Adrenal gland (tissue), 9 donors: ENCODE measurements at regions not wholly inside any gene's neighbourhood (a gene's known extent, or its start where the extent isn't known, plus 50 kb on each side); places are given as distances from the start of the nearest gene placed in this dataset.

Experiments used
- DNase-seq, 7 donors: peaks; one replicate each; pipeline ENCODE4 v3.0.0-alpha.2; 2019 to 2020
- H3K27ac ChIP-seq, 5 donors: fragments of 200-600 bp; sonication (generic) in 4 of 5; 1 replicate in 3 of 5; 2 replicates in 2 of 5; pipeline versions ENCODE4 v1.5.1 to v1.8.0; 2016 to 2020; ENCODE audit warnings: mild to moderate bottlenecking in 1 of 5
- H3K27me3 ChIP-seq: fragments of 200-600 bp; 2 replicates; pipeline ENCODE4 v1.8.0; 2021
- H3K36me3 ChIP-seq, 2 donors: fragments of 200-600 bp; replicated peaks in 1 of 2; 1 replicate in 1 of 2; 2 replicates in 1 of 2; pipeline versions ENCODE4 v1.5.1 to v1.8.0; 2018 to 2022
- H3K4me1 ChIP-seq, 2 donors: fragments of 200-600 bp; replicated peaks in 1 of 2; 1 replicate in 1 of 2; 2 replicates in 1 of 2; pipeline versions ENCODE4 v1.5.1 to v1.8.0; 2018 to 2021
- H3K4me3 ChIP-seq, 4 donors: fragments of 200-600 bp; sonication (generic) in 3 of 4; one replicate each; pipeline ENCODE4 v1.5.1; 2016 to 2018
- H3K9me3 ChIP-seq, 3 donors: fragments of 200-600 bp; sonication (generic) in 1 of 3; replicated peaks in 1 of 3; 1 replicate in 2 of 3; 2 replicates in 1 of 3; pipeline versions ENCODE4 v1.5.1 to v1.8.0; 2016 to 2021
- CTCF ChIP-seq, 6 experiments: fragments of 450-650 bp in 4 of 6; fragments of 200-600 bp in 2 of 6; sonication (generic) in 1 of 6; IDR thresholded peaks; 1 replicate in 5 of 6; 2 replicates in 1 of 6; pipeline versions ENCODE4 v1.5.1 to v1.8.0; 2016 to 2021; ENCODE audit warnings: antibody characterized with exemption in 6 of 6, mild to moderate bottlenecking in 2 of 6, moderate library complexity in 1 of 6
- POLR2A ChIP-seq, 2 donors: fragments of 450-650 bp; IDR thresholded peaks; one replicate each; pipeline ENCODE4 v1.6.1; 2017; ENCODE audit warnings: antibody characterized with exemption in 2 of 2, mild to moderate bottlenecking in 2 of 2, moderate library complexity in 1 of 2
- WGBS, 4 donors: extraction: QIAGEN DNeasy Blood & Tissue Kit in 2 of 4; methylation state at CpG; one replicate each; pipeline versions ENCODE4 v1.1.5 to v1.1.7; 2013 to 2017; 5-methylcytosine and 5-hydroxymethylcytosine counted together
- intact Hi-C, 2 donors: fragments of 100-400 bp; cut with DNase I; formaldehyde crosslinking; loops; one replicate each; pipeline versions ENCODE4 v1.14.1 to v1.15.0; 2022 to 2023
- donor health status: healthy with polysubstance abuse.
- donor health status: Bipolar disorder and iron deficiency.
- donor health status: DM: yes; HTN: yes; CAD: no.
- donor health status: DM: no; HTN: no; CAD: no.
- donor health status: DM: no; HTN: no; CAD: no.

GRCh38 chr5:118029807-118030206 lies 958.5 kb downstream of the DTWD2 start:
- TF ChIP-seq CTCF (IDR thresholded peaks at IDR 0.05) (no peak), POLR2A (IDR thresholded peaks at IDR 0.05) (no peak)
- H3K9me3 ChIP-seq = no peaks in the 10 kb centered on the region
- H3K4me1 ChIP-seq = no peaks in the 10 kb centered on the region
- H3K27ac ChIP-seq = no peak overlapping the region
- H3K27me3 ChIP-seq = no peaks in the 10 kb centered on the region
- no peak for DNase-seq
- intact Hi-C loops = no loop called here
- H3K4me3 ChIP-seq = no peak overlapping the region
- 44 to 68% (median 59%) methylated on average over 1 of the region's 1 CpG for whole genome bisulfite sequencing, 4 donors
- H3K36me3 ChIP-seq = no peaks in the 10 kb centered on the region

GRCh38 chr5:118022062-118022461 lies 966.3 kb downstream of the DTWD2 start:
- H3K9me3 ChIP-seq = no peaks in the 10 kb centered on the region
- TF ChIP-seq POLR2A (IDR thresholded peaks at IDR 0.05) (no peak), CTCF (IDR thresholded peaks at IDR 0.05) (no peak)

GRCh38 chr5:118017536-118017935 lies 970.8 kb downstream of the DTWD2 start:
- TF ChIP-seq POLR2A (IDR thresholded peaks at IDR 0.05) (no peak), CTCF (IDR thresholded peaks at IDR 0.05) (no peak)
- H3K27ac ChIP-seq = no peak overlapping the region
- no peaks in the 10 kb centered on the region for H3K27me3 ChIP-seq
- H3K36me3 ChIP-seq = peaks cover 0 to 4% of the 10 kb centered on the region in 2 donors
- no peaks in the 10 kb centered on the region for H3K9me3 ChIP-seq
- H3K4me3 ChIP-seq = no peak overlapping the region
- intact Hi-C loops = no loop called here
- H3K4me1 ChIP-seq = no peaks in the 10 kb centered on the region
- no peak for DNase-seq
- 76 to 83% (median 80%) methylated on average over 5 of the region's 5 CpGs for WGBS, 4 donors

More at GRCh38 chr5:118022062-118022461, 966.3 kb downstream of the DTWD2 start:
- Histone ChIP-seq H3K36me3 (peaks cover 0 to 4% of the 10 kb centered on the region in 2 donors), H3K27me3 (no peaks in the 10 kb centered on the region), H3K4me1 (no peaks in the 10 kb centered on the region), H3K4me3 (no peak overlapping the region), H3K27ac (no peak overlapping the region)
- WGBS, 4 donors = 74 to 84% (median 83%) methylated on average over 2 of the region's 2 CpGs
- DNase-seq = no peak
- intact Hi-C loops = no loop called here

- Histone ChIP-seq H3K4me1 (no peaks in the 10 kb centered on the region), H3K36me3 (peaks cover 0 to 4% of the 10 kb centered on the region in 2 donors), H3K4me3 (no peak overlapping the region), H3K27me3 (no peaks in the 10 kb centered on the region), H3K9me3 (no peaks in the 10 kb centered on the region), H3K27ac (no peak overlapping the region)
- no peak for DNase-seq
- intact Hi-C loops = no loop called here
- TF ChIP-seq POLR2A (IDR thresholded peaks at IDR 0.05) (no peak), CTCF (IDR thresholded peaks at IDR 0.05) (no peak)
Observed at GRCh38 chr5:118016396-118016795, 972.0 kb downstream of the DTWD2 start.
